ENCODE measurements at regions not wholly inside any gene's neighbourhood (a gene's known extent, or its start where the extent isn't known, plus 50 kb on each side); places are given as distances from the start of the nearest gene placed in this dataset.

DNA sequence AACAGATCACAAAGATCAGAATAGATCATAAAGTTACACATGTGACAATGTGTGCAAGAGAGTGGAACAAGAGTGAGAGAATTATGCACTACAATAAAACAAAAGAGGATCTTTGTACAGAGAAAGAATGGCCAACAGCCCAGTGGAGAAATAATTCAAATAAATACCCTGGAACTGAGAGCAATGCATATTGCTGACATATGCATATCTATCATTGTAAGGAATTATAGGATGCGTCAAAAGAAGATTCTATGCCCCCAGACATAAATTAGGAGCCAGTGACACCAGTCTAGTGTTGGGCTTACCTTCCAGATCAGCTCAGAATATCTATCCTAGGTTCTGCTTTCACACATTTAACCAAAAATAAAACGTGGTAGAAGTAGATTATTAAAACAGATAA is 320.1 kb upstream of the VCX start:
- Histone ChIP-seq H3K4me2 (ENCODE audit: low read length) (no peak overlapping the region), H3K9ac (no peak overlapping the region), H3K27me3 (ENCODE audit: control insufficient read depth, insufficient read depth, low read length) (no peaks in the 10 kb centered on the region), H2AFZ (no peak overlapping the region), H3K79me2 (no peaks in the 10 kb centered on the region), H3K4me3 (ENCODE audit: low read depth, low read length) (no peak overlapping the region), H3K27ac (no peak overlapping the region), H3K9me3 (ENCODE audit: control insufficient read depth, low read length) (no peaks in the 10 kb centered on the region), H3K4me1 (no peaks in the 10 kb centered on the region), H3K36me3 (ENCODE audit: control insufficient read depth, insufficient read depth, low read length) (no peaks in the 10 kb centered on the region)
- TF ChIP-seq, protein P1, sequence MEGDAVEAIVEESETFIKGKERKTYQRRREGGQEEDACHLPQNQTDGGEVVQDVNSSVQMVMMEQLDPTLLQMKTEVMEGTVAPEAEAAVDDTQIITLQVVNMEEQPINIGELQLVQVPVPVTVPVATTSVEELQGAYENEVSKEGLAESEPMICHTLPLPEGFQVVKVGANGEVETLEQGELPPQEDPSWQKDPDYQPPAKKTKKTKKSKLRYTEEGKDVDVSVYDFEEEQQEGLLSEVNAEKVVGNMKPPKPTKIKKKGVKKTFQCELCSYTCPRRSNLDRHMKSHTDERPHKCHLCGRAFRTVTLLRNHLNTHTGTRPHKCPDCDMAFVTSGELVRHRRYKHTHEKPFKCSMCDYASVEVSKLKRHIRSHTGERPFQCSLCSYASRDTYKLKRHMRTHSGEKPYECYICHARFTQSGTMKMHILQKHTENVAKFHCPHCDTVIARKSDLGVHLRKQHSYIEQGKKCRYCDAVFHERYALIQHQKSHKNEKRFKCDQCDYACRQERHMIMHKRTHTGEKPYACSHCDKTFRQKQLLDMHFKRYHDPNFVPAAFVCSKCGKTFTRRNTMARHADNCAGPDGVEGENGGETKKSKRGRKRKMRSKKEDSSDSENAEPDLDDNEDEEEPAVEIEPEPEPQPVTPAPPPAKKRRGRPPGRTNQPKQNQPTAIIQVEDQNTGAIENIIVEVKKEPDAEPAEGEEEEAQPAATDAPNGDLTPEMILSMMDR (IDR thresholded peaks at IDR 0.05) = no peak

DNA sequence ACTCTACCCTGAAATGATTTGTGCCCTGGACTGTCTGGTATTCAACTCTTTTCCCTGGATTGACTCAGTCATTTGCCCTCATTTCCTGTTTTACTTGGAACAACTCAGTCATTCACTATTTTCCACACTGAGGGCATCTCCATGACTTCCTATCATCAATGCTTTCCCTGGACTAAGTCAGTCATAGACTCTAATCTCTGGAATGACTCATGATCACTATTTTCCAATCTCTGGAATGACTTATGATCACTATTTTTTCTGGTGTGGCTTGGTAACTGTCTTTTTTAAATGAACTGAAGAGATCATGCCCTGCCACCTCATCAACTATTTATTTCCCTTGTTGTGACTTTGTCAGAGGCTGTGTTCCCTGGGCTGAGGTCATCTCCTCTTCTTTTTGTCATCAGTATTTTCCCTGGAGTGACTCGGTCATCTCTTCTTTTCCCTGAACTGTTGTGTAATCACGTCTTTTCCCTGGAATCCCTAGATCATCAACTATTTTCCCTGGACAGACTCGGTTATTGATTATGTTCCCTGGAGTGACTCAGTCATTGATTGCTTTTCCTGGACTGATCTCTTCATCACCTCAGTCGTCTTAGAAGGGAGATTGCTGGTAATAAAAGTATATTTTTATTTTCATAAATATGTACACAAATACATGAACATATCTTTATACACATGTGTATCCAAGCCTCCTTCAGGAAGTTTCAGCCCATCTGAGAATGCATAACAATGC is 327.1 kb upstream of the VCX start:
- Histone ChIP-seq H3K4me1 (no peaks in the 10 kb centered on the region), H3K9me3 (ENCODE audit: control insufficient read depth, low read length) (no peaks in the 10 kb centered on the region), H3K9ac (no peak overlapping the region), H2AFZ (no peak overlapping the region), H3K79me2 (no peaks in the 10 kb centered on the region), H3K27me3 (ENCODE audit: control insufficient read depth, insufficient read depth, low read length) (no peaks in the 10 kb centered on the region), H3K27ac (no peak overlapping the region), H3K4me3 (ENCODE audit: low read depth, low read length) (no peak overlapping the region), H3K4me2 (ENCODE audit: low read length) (no peak overlapping the region), H3K36me3 (ENCODE audit: control insufficient read depth, insufficient read depth, low read length) (no peaks in the 10 kb centered on the region)
- TF ChIP-seq, protein P1 (IDR thresholded peaks at IDR 0.05) = no peak

DNA sequence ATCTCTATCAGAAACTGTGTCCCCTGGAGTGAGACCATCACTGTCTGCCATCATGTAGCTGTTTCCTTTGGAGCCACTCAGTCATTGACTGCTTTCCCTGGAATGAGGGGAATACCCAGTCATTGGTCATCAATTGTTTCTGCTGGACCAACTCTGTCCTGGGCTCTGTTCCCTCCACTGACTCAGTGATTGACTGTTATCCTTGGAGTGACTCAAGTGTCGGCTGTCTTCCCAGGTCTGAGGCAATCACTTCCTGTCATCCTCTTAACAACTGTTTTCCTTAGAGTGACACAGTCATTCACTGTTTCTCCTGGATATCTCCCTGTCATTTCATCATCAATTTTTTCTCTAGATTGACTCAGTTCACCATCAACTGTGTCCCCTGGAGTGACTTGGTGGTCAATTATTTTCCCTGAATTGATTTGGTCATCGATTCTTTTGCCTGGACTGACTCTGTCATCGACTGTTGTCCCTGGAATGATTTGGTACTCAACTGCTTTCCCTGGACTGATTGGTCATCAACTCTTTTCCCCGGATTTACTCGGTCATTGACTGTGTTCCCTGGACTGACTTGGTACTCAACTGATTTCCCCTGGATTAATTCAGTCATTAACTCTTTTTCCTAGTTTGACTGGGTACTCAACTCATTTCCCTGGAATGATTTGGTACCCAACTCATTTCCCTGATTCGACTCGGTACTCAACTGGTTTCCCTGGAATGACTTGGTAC is 327.9 kb upstream of the VCX start:
- Histone ChIP-seq H3K27ac (no peak overlapping the region), H3K27me3 (ENCODE audit: control insufficient read depth, insufficient read depth, low read length) (no peaks in the 10 kb centered on the region), H3K4me1 (no peaks in the 10 kb centered on the region), H2AFZ (no peak overlapping the region), H3K4me2 (ENCODE audit: low read length) (no peak overlapping the region), H3K79me2 (no peaks in the 10 kb centered on the region), H3K36me3 (ENCODE audit: control insufficient read depth, insufficient read depth, low read length) (no peaks in the 10 kb centered on the region), H3K4me3 (ENCODE audit: low read depth, low read length) (no peak overlapping the region), H3K9me3 (ENCODE audit: control insufficient read depth, low read length) (no peaks in the 10 kb centered on the region), H3K9ac (no peak overlapping the region)
- TF ChIP-seq, protein P1 (IDR thresholded peaks at IDR 0.05) = no peak

DNA sequence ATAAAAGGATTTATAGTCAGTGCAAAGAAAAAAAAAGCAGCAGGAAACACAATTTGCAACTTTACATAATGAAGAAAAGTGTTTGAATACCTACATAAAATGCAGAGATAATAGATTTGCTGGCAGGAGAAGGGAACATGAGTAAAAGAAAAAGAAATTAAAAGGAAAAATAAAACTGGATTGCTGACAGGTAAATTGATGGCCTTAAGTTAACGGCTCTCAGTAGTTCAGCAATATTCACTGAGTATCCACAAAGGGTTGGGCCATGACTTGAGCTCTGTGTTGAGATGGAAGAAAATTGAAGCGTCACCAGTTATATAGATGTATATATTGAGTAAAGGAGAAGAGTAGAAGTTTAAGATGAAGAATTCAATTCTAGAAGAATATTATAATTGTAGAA is 330.1 kb upstream of the VCX start:
- Histone ChIP-seq H3K9me3 (ENCODE audit: control insufficient read depth, low read length) (no peaks in the 10 kb centered on the region), H3K27ac (no peak overlapping the region), H3K79me2 (no peaks in the 10 kb centered on the region), H3K9ac (no peak overlapping the region), H3K27me3 (ENCODE audit: control insufficient read depth, insufficient read depth, low read length) (no peaks in the 10 kb centered on the region), H3K4me1 (no peaks in the 10 kb centered on the region), H3K4me3 (ENCODE audit: low read depth, low read length) (no peak overlapping the region), H3K36me3 (ENCODE audit: control insufficient read depth, insufficient read depth, low read length) (no peaks in the 10 kb centered on the region), H2AFZ (no peak overlapping the region), H3K4me2 (ENCODE audit: low read length) (no peak overlapping the region)
- TF ChIP-seq, protein P1 (IDR thresholded peaks at IDR 0.05) = no peak
